Caco-2 (cell line): ENCODE measurements at regions not wholly inside any gene's neighbourhood (a gene's known extent, or its start where the extent isn't known, plus 50 kb on each side); places are given as distances from the start of the nearest gene placed in this dataset.
"Not testable (repeated sequence)": the region's sequence is repeated elsewhere in the genome, so short reads cannot be mapped to it uniquely, and the experiment has no call there.

Experiments
- BruUV-seq: library from RNA; stranded (reverse); fragments of 400-500 nt; replicated peaks from 2 replicates; lab custom pipeline; 2021; lab: Mats Ljungman, UMichigan
- CTCF ChIA-PET: fragments of 300-600 bp; sonication (Branson Sonifier 250); formaldehyde crosslinking; loops from one replicate; lab custom pipeline; 2022; ENCODE audit warnings: antibody characterized with exemption; lab: Charles Lee
- POLR2A ChIA-PET: fragments of 300-600 bp; sonication (Branson Sonifier 250); formaldehyde crosslinking; loops from one replicate; lab custom pipeline; 2022; ENCODE audit warnings: antibody characterized with exemption; lab: Charles Lee
- DNase-seq, 2 experiments: peaks; one replicate each; pipeline versions ENCODE4 v3.0.0 to v3.0.0-alpha.2; 2020 to 2022
- H3K27me3 ChIP-seq: replicated peaks from 2 replicates; pipeline ENCODE4 v1.6.0; 2011; ENCODE audit warnings: low read length; ENCODE audit not compliant: control insufficient read depth, insufficient read depth
- H3K36me3 ChIP-seq: 2 replicates; pipeline ENCODE4 v1.5.1; 2011; ENCODE audit warnings: low read length; ENCODE audit not compliant: control insufficient read depth, insufficient read depth
- H3K4me1 ChIP-seq: fragments of 250-450 bp; sonication (Bioruptor Pico); 2 replicates; pipeline ENCODE4 v1.5.1; 2020; ENCODE audit warnings: mild to moderate bottlenecking
- H3K4me3 ChIP-seq: 2 replicates; pipeline ENCODE4 v1.5.1; 2011; ENCODE audit warnings: low read depth, mild to moderate bottlenecking, control low read depth, low read length
- H3K9me3 ChIP-seq: fragments of 250-450 bp; sonication (Bioruptor Pico); 2 replicates; pipeline ENCODE4 v1.5.1; 2020; ENCODE audit warnings: mild to moderate bottlenecking, moderate library complexity
- H3K27ac Mint-ChIP-seq: one replicate; pipeline ENCODE4 v1.8.0; 2022; ENCODE audit warnings: mixed read lengths; ENCODE audit not compliant: unreplicated experiment
- H3K27me3 Mint-ChIP-seq: one replicate; pipeline ENCODE4 v1.8.0; 2022; ENCODE audit warnings: mixed read lengths; ENCODE audit not compliant: insufficient read depth, unreplicated experiment
- H3K36me3 Mint-ChIP-seq: one replicate; pipeline ENCODE4 v1.8.0; 2022; ENCODE audit warnings: mild to moderate bottlenecking, mixed read lengths; ENCODE audit not compliant: insufficient read depth, unreplicated experiment
- H3K4me1 Mint-ChIP-seq: one replicate; pipeline ENCODE4 v1.8.0; 2022; ENCODE audit warnings: low read depth, mixed read lengths; ENCODE audit not compliant: unreplicated experiment
- H3K4me3 Mint-ChIP-seq: one replicate; pipeline ENCODE4 v1.8.0; 2022; ENCODE audit warnings: mild to moderate bottlenecking, moderate library complexity, mixed read lengths; ENCODE audit not compliant: unreplicated experiment
- H3K9me3 Mint-ChIP-seq: one replicate; pipeline ENCODE4 v1.8.0; 2022; ENCODE audit warnings: mixed read lengths; ENCODE audit not compliant: unreplicated experiment
- intact Hi-C: fragments of 100-400 bp; cut with micrococcal nuclease; formaldehyde crosslinking; loops from one replicate; pipeline ENCODE4 v1.10.0; 2022; ENCODE audit not compliant: unreplicated experiment

DNA sequence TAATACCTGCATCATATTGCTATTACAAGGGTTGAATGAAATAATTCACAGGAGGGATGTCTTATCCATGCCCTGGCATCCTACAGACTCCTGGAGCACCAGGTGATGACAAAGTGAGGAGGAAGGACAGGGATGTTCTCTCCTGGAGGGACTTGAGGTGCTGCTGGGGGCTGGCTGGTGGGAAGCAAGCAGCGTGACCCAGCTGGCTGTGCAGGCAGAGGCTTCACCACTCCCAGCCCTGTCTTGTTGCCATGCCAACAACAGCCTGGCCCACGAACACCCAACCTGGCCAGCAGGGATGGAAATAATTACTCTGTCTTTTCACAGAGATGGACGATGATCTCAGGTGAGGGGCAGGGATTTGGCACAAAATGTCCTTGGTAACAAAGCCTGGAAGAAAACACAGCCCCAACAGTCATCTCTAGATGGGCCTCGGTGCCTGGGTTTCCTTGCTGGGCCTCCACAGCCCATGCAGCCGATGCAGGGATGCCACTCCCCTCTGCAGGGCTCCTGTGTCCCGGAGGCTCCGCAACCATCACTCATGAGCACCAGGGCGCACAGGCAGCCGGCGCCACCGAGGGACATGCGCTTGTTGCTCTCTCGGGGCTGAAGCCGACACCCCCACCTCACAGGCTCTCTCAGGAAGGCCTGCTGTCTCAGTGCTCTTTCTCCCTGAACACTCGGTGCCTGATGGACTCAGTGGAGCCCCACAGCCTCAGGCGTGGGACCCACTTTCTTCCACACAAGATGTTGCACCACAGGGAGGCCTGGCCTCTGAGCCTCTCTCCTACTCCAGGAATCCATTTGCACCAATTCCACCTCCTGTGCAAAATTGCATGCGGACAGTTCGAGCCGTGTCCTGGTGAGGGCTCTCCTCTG is 205.9 kb downstream of the LAT start:
- H3K4me3 Mint-ChIP-seq, H3K4me1 Mint-ChIP-seq, CTCF ChIA-PET, H3K9me3 Mint-ChIP-seq, BruUV-seq, H3K27me3 Mint-ChIP-seq, H3K4me3 ChIP-seq, H3K9me3 ChIP-seq, H3K27me3 ChIP-seq, intact Hi-C loops, DNase-seq, POLR2A ChIA-PET, H3K36me3 Mint-ChIP-seq, H3K4me1 ChIP-seq, H3K27ac Mint-ChIP-seq, H3K36me3 ChIP-seq: not testable (repeated sequence)

DNA sequence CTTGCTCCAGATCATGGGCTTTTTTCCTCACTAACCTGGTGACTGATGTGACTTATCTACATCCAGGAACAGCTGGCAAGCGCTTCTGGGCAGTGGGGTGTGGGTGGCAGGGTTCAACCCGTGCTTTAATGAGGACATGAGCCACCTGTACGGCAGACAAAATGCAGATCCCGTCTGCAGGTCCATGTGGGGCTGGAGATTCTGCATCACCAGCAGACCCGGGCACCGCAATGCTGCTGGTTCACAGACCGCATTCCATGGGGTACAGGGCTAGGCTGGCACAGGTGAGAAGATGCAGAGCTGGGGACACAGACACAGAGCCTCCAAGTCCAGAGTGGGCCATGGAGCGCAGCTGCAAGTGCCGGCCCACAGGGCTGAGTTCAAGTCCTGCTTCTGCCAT is 204.0 kb downstream of the LAT start:
- H3K27me3 ChIP-seq, CTCF ChIA-PET, H3K4me3 Mint-ChIP-seq: not testable (repeated sequence)

DNA sequence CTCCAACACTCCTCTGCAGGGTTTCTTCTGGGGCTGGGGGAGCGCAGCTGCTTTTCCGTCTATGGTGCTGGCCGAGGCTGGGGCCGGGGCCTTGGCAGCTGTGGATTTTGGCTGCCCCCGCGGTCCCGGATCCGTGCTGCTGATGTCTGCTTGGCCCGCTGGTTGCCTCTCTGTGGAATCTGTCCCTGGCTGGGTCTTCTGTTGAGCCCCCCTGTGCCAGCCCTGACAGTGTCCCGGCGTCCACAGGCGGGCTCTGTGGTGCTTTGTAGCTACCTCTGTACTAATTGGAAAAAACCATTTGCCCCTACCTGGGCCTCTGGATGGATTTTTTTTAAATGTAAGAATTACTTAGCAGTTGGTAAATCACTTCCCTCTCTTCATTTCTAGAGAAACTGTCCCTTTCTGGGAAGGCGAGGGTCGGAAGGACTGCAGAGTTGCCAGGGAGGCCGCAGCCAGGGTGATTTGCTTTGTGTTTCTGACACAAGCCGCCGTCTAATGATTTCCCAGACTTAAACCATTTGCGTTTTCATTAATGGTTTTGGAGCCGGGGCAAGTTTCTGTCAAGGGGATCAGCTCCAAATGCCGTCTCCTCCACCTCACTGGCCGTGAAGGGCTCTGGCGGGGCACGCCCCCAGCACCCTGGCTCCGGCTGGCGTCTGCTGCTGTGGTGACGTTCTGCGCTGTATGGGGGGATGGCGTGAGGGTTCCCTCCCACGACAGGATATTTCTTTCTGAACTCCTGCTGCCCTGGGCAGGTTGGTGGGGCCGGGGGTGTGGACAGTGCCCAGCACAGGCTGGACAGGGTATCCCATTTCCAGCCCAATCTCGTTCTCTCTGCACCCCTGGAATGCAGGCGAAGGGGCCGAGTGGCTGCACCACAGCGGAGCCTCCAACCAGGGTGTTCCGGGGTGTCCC is 201.7 kb downstream of the LAT start:
- intact Hi-C loops, H3K4me1 Mint-ChIP-seq, H3K27me3 ChIP-seq, H3K36me3 ChIP-seq, H3K27me3 Mint-ChIP-seq, H3K27ac Mint-ChIP-seq, H3K4me3 Mint-ChIP-seq, POLR2A ChIA-PET, H3K9me3 Mint-ChIP-seq, H3K36me3 Mint-ChIP-seq, BruUV-seq, H3K4me1 ChIP-seq, DNase-seq, CTCF ChIA-PET, H3K9me3 ChIP-seq, H3K4me3 ChIP-seq: not testable (repeated sequence)

More for the DNA sequence above, 204.0 kb downstream of the LAT start:
- H3K4me3 ChIP-seq, H3K9me3 ChIP-seq, DNase-seq, H3K36me3 Mint-ChIP-seq, H3K4me1 Mint-ChIP-seq, POLR2A ChIA-PET, H3K9me3 Mint-ChIP-seq, H3K27ac Mint-ChIP-seq, H3K27me3 Mint-ChIP-seq, intact Hi-C loops, H3K36me3 ChIP-seq, H3K4me1 ChIP-seq, BruUV-seq: not testable (repeated sequence)

DNA sequence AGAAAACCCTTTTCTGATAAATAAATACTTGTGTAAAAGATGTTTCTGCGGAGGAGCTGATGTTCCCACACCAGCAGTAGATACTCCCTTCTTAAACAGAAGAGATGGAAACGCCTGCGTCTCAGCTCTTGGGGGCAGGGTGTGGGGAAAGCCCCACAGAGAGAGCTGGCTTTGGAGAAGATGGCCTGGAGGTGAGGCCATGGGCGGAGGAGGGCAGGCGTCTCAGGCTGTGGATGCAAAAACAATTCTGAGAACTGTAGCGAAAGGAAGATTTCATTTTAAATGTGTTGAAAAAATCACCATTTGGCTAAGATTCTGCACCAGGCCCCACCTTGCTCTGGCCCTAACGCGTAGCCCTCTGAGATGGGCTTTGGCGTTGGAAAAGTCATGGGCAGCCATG is 201.0 kb downstream of the LAT start:
- H3K27me3 ChIP-seq, H3K4me1 Mint-ChIP-seq, CTCF ChIA-PET, H3K36me3 ChIP-seq, intact Hi-C loops, H3K4me3 ChIP-seq, DNase-seq, H3K36me3 Mint-ChIP-seq, H3K9me3 Mint-ChIP-seq, POLR2A ChIA-PET, H3K27ac Mint-ChIP-seq, H3K4me3 Mint-ChIP-seq, H3K9me3 ChIP-seq, BruUV-seq, H3K4me1 ChIP-seq, H3K27me3 Mint-ChIP-seq: not testable (repeated sequence)

DNA sequence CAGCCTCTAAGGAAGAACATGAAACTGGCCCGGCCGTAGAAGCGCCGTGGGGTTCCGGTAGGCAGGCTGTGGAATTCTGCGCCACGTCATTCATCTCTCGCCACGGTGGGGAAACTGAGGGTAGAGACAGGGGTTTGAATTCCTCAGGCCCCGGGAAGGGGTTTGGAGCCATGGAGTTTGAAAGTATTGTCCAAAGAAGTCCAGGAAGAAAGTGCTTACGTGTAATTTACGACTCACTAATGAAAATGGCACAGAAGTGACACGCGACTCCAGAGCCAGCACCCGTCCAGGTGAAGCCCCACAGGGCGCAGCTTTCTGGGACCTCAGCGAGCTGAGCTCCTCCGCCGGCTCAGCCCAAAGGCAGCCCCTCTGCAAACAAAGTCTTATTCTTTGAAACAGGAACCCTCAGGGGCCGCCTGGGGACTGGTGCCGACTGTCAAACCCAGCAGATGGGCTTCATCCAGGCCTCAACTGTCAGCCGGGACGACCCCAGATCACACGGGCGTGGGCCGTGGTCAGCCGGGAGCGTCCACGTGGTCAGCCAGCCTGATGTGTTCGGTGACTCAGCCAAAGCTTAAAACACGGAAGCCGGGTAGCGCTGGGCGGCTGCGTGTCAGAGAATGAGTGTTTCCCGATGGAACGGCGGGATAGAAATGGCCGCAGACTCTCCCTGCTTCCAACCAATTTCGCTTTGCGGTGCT is 200.0 kb downstream of the LAT start:
- H3K4me1 Mint-ChIP-seq, POLR2A ChIA-PET, H3K36me3 Mint-ChIP-seq, CTCF ChIA-PET, H3K27me3 Mint-ChIP-seq, H3K27ac Mint-ChIP-seq, H3K9me3 ChIP-seq, DNase-seq, H3K9me3 Mint-ChIP-seq, H3K4me3 ChIP-seq, H3K36me3 ChIP-seq, H3K4me1 ChIP-seq, H3K4me3 Mint-ChIP-seq, BruUV-seq, H3K27me3 ChIP-seq, intact Hi-C loops: not testable (repeated sequence)

DNA sequence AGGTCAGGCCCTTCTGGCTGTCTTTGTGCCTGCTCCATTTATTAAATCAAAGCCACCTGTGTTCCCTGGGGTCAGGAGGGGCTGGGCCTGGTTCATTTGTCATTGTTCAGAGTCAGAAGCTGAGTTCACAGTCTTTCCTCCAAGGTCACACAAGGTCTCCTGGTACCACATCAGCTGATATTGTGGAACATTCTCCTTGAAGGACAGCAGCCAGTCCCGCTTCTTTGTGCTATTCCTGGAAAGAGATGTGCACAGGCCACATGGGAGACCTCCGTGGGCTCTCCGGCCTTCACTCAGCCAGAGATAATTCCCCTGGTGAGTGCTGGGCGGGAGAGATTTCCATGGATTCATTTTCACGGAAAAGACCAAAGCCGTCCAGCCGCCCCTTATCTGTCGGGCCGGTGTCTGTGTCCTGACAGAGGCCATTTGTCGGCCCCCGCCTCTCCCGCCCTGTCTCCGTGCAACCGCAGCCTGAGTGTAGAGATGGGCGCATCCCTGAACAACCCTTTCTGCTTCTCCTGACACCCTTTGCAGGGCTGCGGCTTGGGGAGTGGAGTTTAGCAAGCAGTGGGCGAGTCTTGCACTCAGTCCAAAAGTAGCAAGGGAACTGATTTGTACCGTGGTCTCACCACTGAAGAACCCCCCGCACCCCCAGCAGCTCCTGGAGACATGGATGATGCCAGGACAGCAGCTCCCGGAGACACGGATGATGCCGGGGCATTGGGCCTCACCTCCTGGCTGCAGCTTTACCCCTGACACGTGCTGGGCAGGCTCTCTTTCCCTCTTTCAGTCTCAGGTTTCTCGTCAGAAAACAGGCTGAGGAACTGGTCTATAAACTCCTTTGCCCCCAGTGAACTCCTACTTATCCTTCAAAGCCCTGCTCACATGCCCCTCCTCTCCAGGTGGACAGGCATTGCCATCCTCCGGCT is 198.4 kb downstream of the LAT start:
- H3K9me3 ChIP-seq, H3K36me3 Mint-ChIP-seq, H3K36me3 ChIP-seq, H3K4me1 ChIP-seq, CTCF ChIA-PET, H3K27me3 ChIP-seq, POLR2A ChIA-PET, H3K4me3 Mint-ChIP-seq, DNase-seq, H3K4me1 Mint-ChIP-seq, H3K27me3 Mint-ChIP-seq, BruUV-seq, intact Hi-C loops, H3K9me3 Mint-ChIP-seq, H3K27ac Mint-ChIP-seq, H3K4me3 ChIP-seq: not testable (repeated sequence)
